GM23338 (cell line): ENCODE measurements at regions not wholly inside any gene's neighbourhood (a gene's known extent, or its start where the extent isn't known, plus 50 kb on each side); places are given as distances from the start of the nearest gene placed in this dataset.

Experiments
- ATAC-seq: fragments of 200-7000 bp; cut with Tn5 transposase; 3 replicates; pipeline ENCODE4 v1.9.1; 2020
- DNase-seq: peaks from one replicate; pipeline ENCODE4 v3.0.0-alpha.2; 2015; ENCODE audit warnings: low spot score
- H2AFZ ChIP-seq: fragments of 200-600 bp; sonication (generic); 2 replicates; pipeline ENCODE4 v1.8.0; 2016; ENCODE audit warnings: antibody characterized with exemption, mild to moderate bottlenecking, moderate library complexity
- H3F3A ChIP-seq: fragments of 200-600 bp; sonication (generic); replicated peaks from 2 replicates; pipeline ENCODE4 v1.8.0; 2017; ENCODE audit warnings: antibody characterized with exemption, mixed run types, low read depth
- H3K27ac ChIP-seq: fragments of 200-600 bp; sonication (generic); 2 replicates; pipeline ENCODE4 v1.6.1; 2016; ENCODE audit warnings: low read depth
- H3K27me3 ChIP-seq: fragments of 200-600 bp; sonication (generic); 2 replicates; pipeline ENCODE4 v1.8.0; 2016; ENCODE audit warnings: mild to moderate bottlenecking, mixed run types, moderate library complexity; ENCODE audit not compliant: insufficient read depth
- H3K36me3 ChIP-seq: fragments of 200-600 bp; sonication (generic); 2 replicates; pipeline ENCODE4 v1.8.0; 2016; ENCODE audit warnings: mild to moderate bottlenecking; ENCODE audit not compliant: insufficient read depth
- H3K4me1 ChIP-seq: fragments of 200-600 bp; sonication (generic); 2 replicates; pipeline ENCODE4 v1.8.0; 2016; ENCODE audit warnings: mild to moderate bottlenecking, moderate library complexity; ENCODE audit not compliant: insufficient read depth
- H3K4me2 ChIP-seq: fragments of 200-600 bp; sonication (generic); 2 replicates; pipeline ENCODE4 v1.7.1; 2017; ENCODE audit warnings: mixed run types
- H3K4me3 ChIP-seq: fragments of 200-600 bp; sonication (generic); 2 replicates; pipeline ENCODE4 v1.6.1; 2016; ENCODE audit warnings: mixed run types
- H3K79me2 ChIP-seq: fragments of 200-600 bp; sonication (generic); replicated peaks from 2 replicates; pipeline ENCODE4 v1.8.0; 2017; ENCODE audit warnings: mild to moderate bottlenecking; ENCODE audit not compliant: insufficient read depth
- H3K9me2 ChIP-seq: fragments of 200-600 bp; sonication (generic); 2 replicates; pipeline ENCODE4 v1.8.0; 2017; ENCODE audit not compliant: insufficient read depth
- H4K20me1 ChIP-seq: fragments of 200-600 bp; sonication (generic); replicated peaks from 2 replicates; pipeline ENCODE4 v1.8.0; 2017; ENCODE audit warnings: mild to moderate bottlenecking; ENCODE audit not compliant: insufficient read depth
- H3K27ac Mint-ChIP-seq: 2 replicates; pipeline ENCODE4 v1.8.0; 2020; ENCODE audit warnings: inconsistent platforms, mild to moderate bottlenecking, moderate library complexity, mixed read lengths
- H3K27me3 Mint-ChIP-seq: 3 replicates; pipeline ENCODE4 v1.8.0; 2022; ENCODE audit warnings: low read depth, mild to moderate bottlenecking, moderate library complexity, mixed read lengths, inconsistent platforms; ENCODE audit not compliant: insufficient read depth, poor library complexity
- H3K36me3 Mint-ChIP-seq: 3 replicates; pipeline ENCODE4 v1.8.0; 2021; ENCODE audit warnings: low read depth, mild to moderate bottlenecking, inconsistent platforms, moderate library complexity, mixed read lengths
- H3K4me1 Mint-ChIP-seq: 3 replicates; pipeline ENCODE4 v1.8.0; 2020; ENCODE audit warnings: mild to moderate bottlenecking, inconsistent platforms, mixed read lengths
- H3K4me3 Mint-ChIP-seq: 3 replicates; pipeline ENCODE4 v1.8.0; 2021; ENCODE audit warnings: moderate library complexity, mild to moderate bottlenecking, inconsistent platforms, mixed read lengths
- H3K9me3 Mint-ChIP-seq: 3 replicates; pipeline ENCODE4 v1.8.0; 2020; ENCODE audit warnings: moderate library complexity, mild to moderate bottlenecking, inconsistent platforms, mixed read lengths
- ETS1 ChIP-seq: IDR thresholded peaks from 2 replicates; pipeline ENCODE4 v1.6.1; 2016; ENCODE audit warnings: antibody characterized with exemption
- EZH2 ChIP-seq: fragments of 200-600 bp; sonication (generic); IDR thresholded peaks from one replicate; pipeline ENCODE4 v1.8.0; 2017; ENCODE audit warnings: antibody characterized with exemption, mild to moderate bottlenecking, low read depth; ENCODE audit not compliant: unreplicated experiment
- NANOG ChIP-seq: IDR thresholded peaks from 2 replicates; pipeline ENCODE4 v1.6.1; 2016; ENCODE audit warnings: antibody characterized with exemption, borderline replicate concordance
- POLR2AphosphoS5 ChIP-seq: IDR thresholded peaks from 2 replicates; pipeline ENCODE4 v1.6.1; 2016; ENCODE audit warnings: antibody characterized with exemption, low read depth
- ZNF114 ChIP-seq: fragments of 250-450 bp; sonication (Bioruptor Pico); IDR thresholded peaks from 2 replicates; pipeline ENCODE4 v1.5.0; 2020; ENCODE audit warnings: mild to moderate bottlenecking, moderate library complexity
- ZNF331 ChIP-seq: fragments of 250-450 bp; sonication (Bioruptor Pico); IDR thresholded peaks from 2 replicates; pipeline ENCODE4 v1.5.0; 2020; ENCODE audit warnings: low read depth, mild to moderate bottlenecking, moderate library complexity
- TF ChIP-seq, protein P1 (sequence below), 2 experiments: fragments of 200-600 bp in 1 of 2; sonication (generic) in 1 of 2; conservative IDR thresholded peaks; 2 replicates each; pipeline versions ENCODE4 v1.5.1 to v1.6.1; 2016 to 2017; ENCODE audit warnings: antibody characterized with exemption in 2 of 2, low read depth in 2 of 2, mild to moderate bottlenecking in 2 of 2, moderate library complexity in 1 of 2
- TF ChIP-seq, protein P2 (sequence below): fragments of 250-450 bp; sonication (Bioruptor Pico); IDR thresholded peaks from 2 replicates; pipeline ENCODE4 v1.5.0; 2020; ENCODE audit warnings: mild to moderate bottlenecking, moderate library complexity

GRCh38 chr22:27181537-27181936 lies 524.1 kb downstream of the MIAT start (continued):
- TF ChIP-seq POLR2AphosphoS5: no peak

GRCh38 chr22:27183474-27183873 lies 526.1 kb downstream of the MIAT start:
- Histone ChIP-seq H3K4me2 (no peak overlapping the region), H3K36me3 (no peaks in the 10 kb centered on the region), H3K9me2 (no peaks in the 10 kb centered on the region), H3K4me1 (peaks cover 13% of the 10 kb centered on the region; the same call in 1 of the 2 replicates), H3F3A (no peaks in the 10 kb centered on the region), H3K27me3 (no peaks in the 10 kb centered on the region), H4K20me1 (no peaks in the 10 kb centered on the region), H3K79me2 (no peaks in the 10 kb centered on the region), H3K27ac (no peak overlapping the region), H2AFZ (no peak overlapping the region), H3K4me3 (no peak overlapping the region)
- peaks cover 6% of the 10 kb centered on the region for H3K27me3 Mint-ChIP-seq
- ATAC-seq: no peak
- peaks cover 10% of the 10 kb centered on the region for H3K4me1 Mint-ChIP-seq
- H3K27ac Mint-ChIP-seq: no peak overlapping the region
- no peaks in the 10 kb centered on the region; the same call in 2 of the 3 replicates for H3K9me3 Mint-ChIP-seq
- H3K4me3 Mint-ChIP-seq: no peak overlapping the region
- TF ChIP-seq, protein P1, sequence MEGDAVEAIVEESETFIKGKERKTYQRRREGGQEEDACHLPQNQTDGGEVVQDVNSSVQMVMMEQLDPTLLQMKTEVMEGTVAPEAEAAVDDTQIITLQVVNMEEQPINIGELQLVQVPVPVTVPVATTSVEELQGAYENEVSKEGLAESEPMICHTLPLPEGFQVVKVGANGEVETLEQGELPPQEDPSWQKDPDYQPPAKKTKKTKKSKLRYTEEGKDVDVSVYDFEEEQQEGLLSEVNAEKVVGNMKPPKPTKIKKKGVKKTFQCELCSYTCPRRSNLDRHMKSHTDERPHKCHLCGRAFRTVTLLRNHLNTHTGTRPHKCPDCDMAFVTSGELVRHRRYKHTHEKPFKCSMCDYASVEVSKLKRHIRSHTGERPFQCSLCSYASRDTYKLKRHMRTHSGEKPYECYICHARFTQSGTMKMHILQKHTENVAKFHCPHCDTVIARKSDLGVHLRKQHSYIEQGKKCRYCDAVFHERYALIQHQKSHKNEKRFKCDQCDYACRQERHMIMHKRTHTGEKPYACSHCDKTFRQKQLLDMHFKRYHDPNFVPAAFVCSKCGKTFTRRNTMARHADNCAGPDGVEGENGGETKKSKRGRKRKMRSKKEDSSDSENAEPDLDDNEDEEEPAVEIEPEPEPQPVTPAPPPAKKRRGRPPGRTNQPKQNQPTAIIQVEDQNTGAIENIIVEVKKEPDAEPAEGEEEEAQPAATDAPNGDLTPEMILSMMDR (conservative IDR thresholded peaks at IDR 0.05; ENCODE audit: low read depth in 2 of 2): no peak
- no peak for DNase-seq
- H3K36me3 Mint-ChIP-seq: no peaks in the 10 kb centered on the region

- Mint-ChIP-seq H3K27me3 (peaks cover 6% of the 10 kb centered on the region), H3K4me1 (peaks cover 10% of the 10 kb centered on the region), H3K27ac (no peak overlapping the region), H3K4me3 (no peak overlapping the region), H3K9me3 (peaks cover 2% of the 10 kb centered on the region; the same call in 2 of the 3 replicates), H3K36me3 (no peaks in the 10 kb centered on the region)
- no peaks in the 10 kb centered on the region for H3K27me3 ChIP-seq
- H3K36me3 ChIP-seq: no peaks in the 10 kb centered on the region
- no peak overlapping the region for H3K4me2 ChIP-seq
- peaks cover 13% of the 10 kb centered on the region; the same call in 1 of the 2 replicates for H3K4me1 ChIP-seq
- H3F3A ChIP-seq: no peaks in the 10 kb centered on the region
- no peaks in the 10 kb centered on the region for H3K79me2 ChIP-seq
- H3K4me3 ChIP-seq: no peak overlapping the region
- no peak for DNase-seq
- H2AFZ ChIP-seq: no peak overlapping the region
- no peaks in the 10 kb centered on the region for H3K9me2 ChIP-seq
- no peak overlapping the region for H3K27ac ChIP-seq
- no peak for ATAC-seq
- H4K20me1 ChIP-seq: no peaks in the 10 kb centered on the region
- TF ChIP-seq POLR2AphosphoS5 (no peak), ETS1 (no peak), ZNF331 (no peak), NANOG (no peak), ZNF114 (no peak), EZH2 (no peak)
- TF ChIP-seq, protein P2, sequence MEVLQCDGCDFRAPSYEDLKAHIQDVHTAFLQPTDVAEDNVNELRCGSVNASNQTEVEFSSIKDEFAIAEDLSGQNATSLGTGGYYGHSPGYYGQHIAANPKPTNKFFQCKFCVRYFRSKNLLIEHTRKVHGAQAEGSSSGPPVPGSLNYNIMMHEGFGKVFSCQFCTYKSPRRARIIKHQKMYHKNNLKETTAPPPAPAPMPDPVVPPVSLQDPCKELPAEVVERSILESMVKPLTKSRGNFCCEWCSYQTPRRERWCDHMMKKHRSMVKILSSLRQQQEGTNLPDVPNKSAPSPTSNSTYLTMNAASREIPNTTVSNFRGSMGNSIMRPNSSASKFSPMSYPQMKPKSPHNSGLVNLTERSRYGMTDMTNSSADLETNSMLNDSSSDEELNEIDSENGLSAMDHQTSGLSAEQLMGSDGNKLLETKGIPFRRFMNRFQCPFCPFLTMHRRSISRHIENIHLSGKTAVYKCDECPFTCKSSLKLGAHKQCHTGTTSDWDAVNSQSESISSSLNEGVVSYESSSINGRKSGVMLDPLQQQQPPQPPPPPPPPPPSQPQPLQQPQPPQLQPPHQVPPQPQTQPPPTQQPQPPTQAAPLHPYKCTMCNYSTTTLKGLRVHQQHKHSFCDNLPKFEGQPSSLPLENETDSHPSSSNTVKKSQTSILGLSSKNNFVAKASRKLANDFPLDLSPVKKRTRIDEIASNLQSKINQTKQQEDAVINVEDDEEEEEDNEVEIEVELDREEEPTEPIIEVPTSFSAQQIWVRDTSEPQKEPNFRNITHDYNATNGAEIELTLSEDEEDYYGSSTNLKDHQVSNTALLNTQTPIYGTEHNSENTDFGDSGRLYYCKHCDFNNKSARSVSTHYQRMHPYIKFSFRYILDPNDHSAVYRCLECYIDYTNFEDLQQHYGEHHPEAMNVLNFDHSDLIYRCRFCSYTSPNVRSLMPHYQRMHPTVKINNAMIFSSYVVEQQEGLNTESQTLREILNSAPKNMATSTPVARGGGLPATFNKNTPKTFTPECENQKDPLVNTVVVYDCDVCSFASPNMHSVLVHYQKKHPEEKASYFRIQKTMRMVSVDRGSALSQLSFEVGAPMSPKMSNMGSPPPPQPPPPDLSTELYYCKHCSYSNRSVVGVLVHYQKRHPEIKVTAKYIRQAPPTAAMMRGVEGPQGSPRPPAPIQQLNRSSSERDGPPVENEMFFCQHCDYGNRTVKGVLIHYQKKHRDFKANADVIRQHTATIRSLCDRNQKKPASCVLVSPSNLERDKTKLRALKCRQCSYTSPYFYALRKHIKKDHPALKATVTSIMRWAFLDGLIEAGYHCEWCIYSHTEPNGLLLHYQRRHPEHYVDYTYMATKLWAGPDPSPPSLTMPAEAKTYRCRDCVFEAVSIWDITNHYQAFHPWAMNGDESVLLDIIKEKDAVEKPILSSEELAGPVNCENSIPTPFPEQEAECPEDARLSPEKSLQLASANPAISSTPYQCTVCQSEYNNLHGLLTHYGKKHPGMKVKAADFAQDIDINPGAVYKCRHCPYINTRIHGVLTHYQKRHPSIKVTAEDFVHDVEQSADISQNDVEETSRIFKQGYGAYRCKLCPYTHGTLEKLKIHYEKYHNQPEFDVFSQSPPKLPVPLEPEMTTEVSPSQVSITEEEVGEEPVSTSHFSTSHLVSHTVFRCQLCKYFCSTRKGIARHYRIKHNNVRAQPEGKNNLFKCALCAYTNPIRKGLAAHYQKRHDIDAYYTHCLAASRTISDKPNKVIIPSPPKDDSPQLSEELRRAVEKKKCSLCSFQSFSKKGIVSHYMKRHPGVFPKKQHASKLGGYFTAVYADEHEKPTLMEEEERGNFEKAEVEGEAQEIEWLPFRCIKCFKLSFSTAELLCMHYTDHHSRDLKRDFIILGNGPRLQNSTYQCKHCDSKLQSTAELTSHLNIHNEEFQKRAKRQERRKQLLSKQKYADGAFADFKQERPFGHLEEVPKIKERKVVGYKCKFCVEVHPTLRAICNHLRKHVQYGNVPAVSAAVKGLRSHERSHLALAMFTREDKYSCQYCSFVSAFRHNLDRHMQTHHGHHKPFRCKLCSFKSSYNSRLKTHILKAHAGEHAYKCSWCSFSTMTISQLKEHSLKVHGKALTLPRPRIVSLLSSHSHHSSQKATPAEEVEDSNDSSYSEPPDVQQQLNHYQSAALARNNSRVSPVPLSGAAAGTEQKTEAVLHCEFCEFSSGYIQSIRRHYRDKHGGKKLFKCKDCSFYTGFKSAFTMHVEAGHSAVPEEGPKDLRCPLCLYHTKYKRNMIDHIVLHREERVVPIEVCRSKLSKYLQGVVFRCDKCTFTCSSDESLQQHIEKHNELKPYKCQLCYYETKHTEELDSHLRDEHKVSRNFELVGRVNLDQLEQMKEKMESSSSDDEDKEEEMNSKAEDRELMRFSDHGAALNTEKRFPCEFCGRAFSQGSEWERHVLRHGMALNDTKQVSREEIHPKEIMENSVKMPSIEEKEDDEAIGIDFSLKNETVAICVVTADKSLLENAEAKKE: no peak
- TF ChIP-seq, protein P1 (conservative IDR thresholded peaks at IDR 0.05; ENCODE audit: low read depth in 2 of 2): no peak
These were observed 527.8 kb downstream of the MIAT start for GRCh38 chr22:27185099-27185709.
